ENCODE measurements at regions not wholly inside any gene's neighbourhood (a gene's known extent, or its start where the extent isn't known, plus 50 kb on each side); places are given as distances from the start of the nearest gene placed in this dataset.

DNA sequence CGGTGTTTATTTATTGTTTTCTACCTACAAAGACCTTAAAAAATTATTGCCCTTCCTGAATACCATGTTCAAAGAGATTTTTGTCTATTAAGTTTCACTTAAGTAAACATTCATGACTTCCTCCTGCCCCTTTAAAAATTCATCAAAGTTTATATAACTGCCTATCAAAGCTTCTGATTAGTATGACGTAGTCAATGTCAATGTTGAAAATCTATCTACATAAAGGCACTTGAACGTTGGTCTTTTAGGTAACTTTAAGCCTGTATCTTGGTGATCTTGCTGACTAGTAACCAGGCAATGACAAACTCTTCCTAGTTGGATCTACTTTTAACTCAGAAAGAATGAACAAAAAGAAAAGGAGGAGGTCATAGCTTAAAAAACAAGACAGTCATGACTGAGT, 97.2 kb downstream of the MAIP1 start:
- H3K4me3 ChIP-seq (ENCODE audit: low read depth, low read length): no peak overlapping the region
- TF ChIP-seq, protein P1, sequence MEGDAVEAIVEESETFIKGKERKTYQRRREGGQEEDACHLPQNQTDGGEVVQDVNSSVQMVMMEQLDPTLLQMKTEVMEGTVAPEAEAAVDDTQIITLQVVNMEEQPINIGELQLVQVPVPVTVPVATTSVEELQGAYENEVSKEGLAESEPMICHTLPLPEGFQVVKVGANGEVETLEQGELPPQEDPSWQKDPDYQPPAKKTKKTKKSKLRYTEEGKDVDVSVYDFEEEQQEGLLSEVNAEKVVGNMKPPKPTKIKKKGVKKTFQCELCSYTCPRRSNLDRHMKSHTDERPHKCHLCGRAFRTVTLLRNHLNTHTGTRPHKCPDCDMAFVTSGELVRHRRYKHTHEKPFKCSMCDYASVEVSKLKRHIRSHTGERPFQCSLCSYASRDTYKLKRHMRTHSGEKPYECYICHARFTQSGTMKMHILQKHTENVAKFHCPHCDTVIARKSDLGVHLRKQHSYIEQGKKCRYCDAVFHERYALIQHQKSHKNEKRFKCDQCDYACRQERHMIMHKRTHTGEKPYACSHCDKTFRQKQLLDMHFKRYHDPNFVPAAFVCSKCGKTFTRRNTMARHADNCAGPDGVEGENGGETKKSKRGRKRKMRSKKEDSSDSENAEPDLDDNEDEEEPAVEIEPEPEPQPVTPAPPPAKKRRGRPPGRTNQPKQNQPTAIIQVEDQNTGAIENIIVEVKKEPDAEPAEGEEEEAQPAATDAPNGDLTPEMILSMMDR (IDR thresholded peaks at IDR 0.05; ENCODE audit: borderline replicate concordance, insufficient read depth, low read depth, low read length): no peak

DNA sequence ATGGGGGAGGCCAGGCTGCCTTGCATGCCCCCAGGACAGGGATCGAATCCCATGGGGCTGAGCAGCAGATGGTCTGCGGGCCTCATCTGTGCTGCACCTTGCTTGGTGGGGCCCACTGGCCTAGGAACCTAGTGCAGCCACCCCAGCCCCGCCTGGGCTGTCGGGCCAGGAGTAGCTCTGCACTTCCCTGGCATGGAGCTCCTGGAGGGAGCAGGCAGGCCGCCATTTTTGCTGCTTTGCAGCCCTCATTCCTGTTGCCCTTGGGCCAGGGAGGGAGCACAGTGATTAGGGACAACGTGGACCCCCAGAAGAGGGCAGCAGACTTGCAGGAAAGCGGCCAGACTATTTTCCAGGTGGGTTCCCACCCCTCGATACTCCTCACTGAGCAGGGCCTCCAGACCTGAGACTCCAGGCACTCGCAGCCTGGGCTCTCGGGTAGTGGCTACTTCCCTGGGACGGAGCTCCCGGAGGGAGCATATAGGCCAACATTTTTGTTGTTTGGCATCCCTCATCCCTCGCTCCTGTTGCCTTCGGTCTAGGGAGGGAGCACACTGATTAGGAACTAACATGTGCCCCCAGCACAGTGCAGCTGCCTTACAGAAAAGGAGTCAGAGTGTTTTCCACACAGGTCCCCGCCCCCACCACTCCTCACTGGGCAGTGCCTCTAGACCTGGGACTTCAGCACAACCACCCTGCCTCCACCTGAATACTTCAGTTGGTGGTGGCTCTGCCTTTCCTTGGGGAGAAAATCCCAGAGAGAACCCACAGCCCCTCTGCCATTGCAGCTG, 99.5 kb downstream of the MAIP1 start:
- H3K4me3 ChIP-seq (ENCODE audit: low read depth, low read length): no peak overlapping the region
- TF ChIP-seq, protein P1 (IDR thresholded peaks at IDR 0.05; ENCODE audit: borderline replicate concordance, insufficient read depth, low read depth, low read length): no peak

DNA sequence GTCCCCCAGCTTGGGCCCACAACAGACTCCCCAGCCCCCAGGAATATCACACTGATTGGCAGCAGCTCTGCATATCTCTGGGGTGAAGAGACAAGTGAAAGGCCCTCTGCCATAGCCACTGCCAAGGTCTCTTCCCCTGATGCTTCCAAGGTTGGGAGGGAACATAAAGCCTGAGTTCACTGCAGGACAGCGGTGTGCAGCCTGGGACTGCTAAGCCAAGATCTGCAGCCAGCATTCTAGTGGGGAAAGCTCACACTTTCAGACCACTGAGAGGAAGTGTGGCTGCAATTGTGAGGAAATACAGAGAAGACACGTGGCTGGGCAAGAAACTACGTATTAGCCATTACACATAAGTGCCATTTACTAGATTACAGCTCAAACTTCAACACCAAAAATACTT, 100.7 kb downstream of the MAIP1 start:
- H3K4me3 ChIP-seq (ENCODE audit: low read depth, low read length): no peak overlapping the region
- TF ChIP-seq, protein P1 (IDR thresholded peaks at IDR 0.05; ENCODE audit: borderline replicate concordance, insufficient read depth, low read depth, low read length): no peak

DNA sequence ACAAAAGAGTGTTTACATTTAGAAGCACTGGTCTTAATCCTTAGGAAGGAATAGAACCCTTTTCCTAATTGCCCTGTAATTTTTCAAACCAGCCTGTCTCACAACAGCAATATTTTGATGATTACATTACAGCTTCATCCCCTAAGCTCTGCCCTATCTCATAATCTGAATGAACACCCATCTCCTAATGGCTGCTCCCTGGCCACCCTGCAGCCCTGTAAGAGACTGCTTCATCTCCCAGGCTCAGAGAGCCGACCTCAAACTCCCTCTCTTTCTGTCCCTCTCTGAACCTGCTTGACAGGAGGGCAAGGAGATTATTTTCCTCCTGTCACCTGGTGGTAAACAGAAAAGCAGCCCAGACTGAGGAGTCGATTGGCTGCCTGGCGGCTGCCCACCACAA, 107.8 kb downstream of the MAIP1 start:
- TF ChIP-seq, protein P1 (IDR thresholded peaks at IDR 0.05; ENCODE audit: borderline replicate concordance, insufficient read depth, low read depth, low read length): no peak

DNA sequence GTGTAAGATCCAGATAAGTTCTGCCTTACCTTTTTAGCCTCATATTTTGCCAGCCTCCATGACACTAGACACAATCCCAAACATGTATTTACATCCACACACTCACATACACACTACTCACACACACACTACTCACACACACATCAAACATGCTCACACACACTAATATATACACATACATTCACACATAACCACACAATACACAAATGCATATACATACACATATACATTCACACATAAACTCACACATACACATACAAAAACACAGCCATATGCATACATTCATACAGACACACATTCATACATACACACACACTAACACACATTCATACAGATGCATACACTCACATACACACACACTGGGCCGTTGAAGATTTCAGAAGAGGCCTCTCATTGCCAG, 109.5 kb downstream of the MAIP1 start:
- no peak overlapping the region for H3K4me3 ChIP-seq (ENCODE audit: low read depth, low read length)
- TF ChIP-seq, protein P1 (IDR thresholded peaks at IDR 0.05; ENCODE audit: borderline replicate concordance, insufficient read depth, low read depth, low read length): no peak

More for the DNA sequence above, 107.8 kb downstream of the MAIP1 start:
- H3K4me3 ChIP-seq (ENCODE audit: low read depth, low read length): no peak overlapping the region

DNA sequence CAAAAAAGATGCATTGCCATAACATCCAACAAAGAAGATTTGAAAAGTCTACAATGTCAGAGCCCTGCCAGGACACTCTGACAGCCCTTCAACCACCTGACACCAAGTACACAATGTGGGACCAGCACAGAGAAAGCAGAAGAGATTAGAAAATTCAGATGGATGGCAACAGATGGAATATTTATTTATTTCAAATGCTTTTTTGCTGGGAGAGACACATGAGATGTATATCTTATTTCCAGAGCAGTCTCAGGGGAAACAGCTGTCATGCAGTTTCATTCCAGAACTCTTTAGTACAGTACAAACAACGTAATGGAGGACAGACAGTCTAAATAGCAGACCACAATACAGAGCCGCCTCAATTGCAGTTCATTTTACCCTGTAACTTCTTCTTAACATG, 110.1 kb downstream of the MAIP1 start:
- TF ChIP-seq, protein P1 (IDR thresholded peaks at IDR 0.05; ENCODE audit: borderline replicate concordance, insufficient read depth, low read depth, low read length): no peak
- no peak overlapping the region for H3K4me3 ChIP-seq (ENCODE audit: low read depth, low read length)

DNA sequence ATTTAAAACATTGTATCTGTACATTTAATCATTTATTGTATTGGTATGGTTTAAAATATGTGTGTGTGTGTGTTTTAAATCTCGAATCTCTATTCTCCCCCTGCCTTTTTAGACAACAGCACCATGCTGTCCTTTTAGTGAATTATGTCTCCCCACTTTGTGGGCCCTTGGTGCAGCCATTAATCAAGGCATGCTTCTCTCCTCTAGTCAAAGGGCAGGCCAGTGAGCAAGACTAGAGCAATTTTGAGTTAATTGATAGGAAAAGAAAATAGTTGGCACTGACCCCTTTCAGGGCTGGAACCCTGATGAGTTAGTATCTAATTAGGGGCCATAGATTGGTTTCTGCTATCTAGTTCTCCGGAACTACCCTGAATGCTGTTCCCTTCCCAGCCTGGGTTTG, 111.0 kb downstream of the MAIP1 start:
- TF ChIP-seq, protein P1 (IDR thresholded peaks at IDR 0.05; ENCODE audit: borderline replicate concordance, insufficient read depth, low read depth, low read length): no peak
- no peak overlapping the region for H3K4me3 ChIP-seq (ENCODE audit: low read depth, low read length)
